Osteocyte (in vitro differentiated cells): ENCODE measurements at regions not wholly inside any gene's neighbourhood (a gene's known extent, or its start where the extent isn't known, plus 50 kb on each side); places are given as distances from the start of the nearest gene placed in this dataset.
"Not testable (repeated sequence)": the region's sequence is repeated elsewhere in the genome, so short reads cannot be mapped to it uniquely, and the experiment has no call there.

Experiments used
- DNase-seq: peaks from one replicate; pipeline ENCODE4 v3.0.0; 2021; ENCODE audit warnings: mixed read lengths; ENCODE audit not compliant: unreplicated experiment; ENCODE audit errors: extremely low spot score
- H3K27ac Mint-ChIP-seq: one replicate; pipeline ENCODE4 v1.8.0; 2021; ENCODE audit warnings: mild to moderate bottlenecking, mixed read lengths; ENCODE audit not compliant: unreplicated experiment
- H3K27me3 Mint-ChIP-seq: one replicate; pipeline ENCODE4 v1.8.0; 2021; ENCODE audit warnings: mixed read lengths; ENCODE audit not compliant: unreplicated experiment
- H3K36me3 Mint-ChIP-seq: one replicate; pipeline ENCODE4 v1.8.0; 2021; ENCODE audit warnings: mixed read lengths; ENCODE audit not compliant: unreplicated experiment
- H3K4me1 Mint-ChIP-seq: one replicate; pipeline ENCODE4 v1.8.0; 2021; ENCODE audit warnings: mixed read lengths; ENCODE audit not compliant: unreplicated experiment
- H3K4me3 Mint-ChIP-seq: one replicate; pipeline ENCODE4 v1.8.0; 2021; ENCODE audit warnings: mild to moderate bottlenecking, moderate library complexity, mixed read lengths; ENCODE audit not compliant: unreplicated experiment
- H3K9me3 Mint-ChIP-seq: one replicate; pipeline ENCODE4 v1.8.0; 2021; ENCODE audit warnings: mixed read lengths; ENCODE audit not compliant: unreplicated experiment
- TF ChIP-seq, protein P1 (sequence below): fragments of 200-600 bp; sonication (generic); IDR thresholded peaks from 2 replicates; pipeline ENCODE4 v1.5.0; 2021; ENCODE audit warnings: antibody characterized with exemption, mild to moderate bottlenecking, moderate library complexity

DNA sequence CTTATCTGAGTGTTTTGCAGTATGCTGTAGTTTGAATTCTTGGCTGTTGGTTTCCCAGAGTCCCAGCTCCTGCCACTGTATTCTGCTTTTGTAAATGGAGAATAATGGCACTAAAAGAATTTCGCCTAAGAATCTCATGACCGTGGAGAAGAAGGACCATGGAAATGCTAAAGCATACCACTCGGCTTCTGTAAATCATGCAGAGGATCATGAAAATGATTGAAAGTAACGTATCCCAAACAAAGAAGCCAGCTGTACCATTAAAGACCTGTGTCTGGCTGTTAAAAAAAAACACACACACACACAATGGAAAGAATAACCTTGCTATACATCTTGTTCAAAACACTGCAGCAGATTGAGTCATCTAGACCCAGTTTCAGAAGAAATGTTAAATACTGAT, 287.9 kb downstream of the ZNF326 start:
- H3K36me3 Mint-ChIP-seq, result no peaks in the 10 kb centered on the region
- H3K27ac Mint-ChIP-seq, result no peak overlapping the region
- H3K9me3 Mint-ChIP-seq, result no peaks in the 10 kb centered on the region
- H3K4me3 Mint-ChIP-seq, result no peak overlapping the region
- H3K27me3 Mint-ChIP-seq, result no peaks in the 10 kb centered on the region
- no peak for DNase-seq
- TF ChIP-seq, protein P1, sequence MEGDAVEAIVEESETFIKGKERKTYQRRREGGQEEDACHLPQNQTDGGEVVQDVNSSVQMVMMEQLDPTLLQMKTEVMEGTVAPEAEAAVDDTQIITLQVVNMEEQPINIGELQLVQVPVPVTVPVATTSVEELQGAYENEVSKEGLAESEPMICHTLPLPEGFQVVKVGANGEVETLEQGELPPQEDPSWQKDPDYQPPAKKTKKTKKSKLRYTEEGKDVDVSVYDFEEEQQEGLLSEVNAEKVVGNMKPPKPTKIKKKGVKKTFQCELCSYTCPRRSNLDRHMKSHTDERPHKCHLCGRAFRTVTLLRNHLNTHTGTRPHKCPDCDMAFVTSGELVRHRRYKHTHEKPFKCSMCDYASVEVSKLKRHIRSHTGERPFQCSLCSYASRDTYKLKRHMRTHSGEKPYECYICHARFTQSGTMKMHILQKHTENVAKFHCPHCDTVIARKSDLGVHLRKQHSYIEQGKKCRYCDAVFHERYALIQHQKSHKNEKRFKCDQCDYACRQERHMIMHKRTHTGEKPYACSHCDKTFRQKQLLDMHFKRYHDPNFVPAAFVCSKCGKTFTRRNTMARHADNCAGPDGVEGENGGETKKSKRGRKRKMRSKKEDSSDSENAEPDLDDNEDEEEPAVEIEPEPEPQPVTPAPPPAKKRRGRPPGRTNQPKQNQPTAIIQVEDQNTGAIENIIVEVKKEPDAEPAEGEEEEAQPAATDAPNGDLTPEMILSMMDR, result no peak
- no peaks in the 10 kb centered on the region for H3K4me1 Mint-ChIP-seq

DNA sequence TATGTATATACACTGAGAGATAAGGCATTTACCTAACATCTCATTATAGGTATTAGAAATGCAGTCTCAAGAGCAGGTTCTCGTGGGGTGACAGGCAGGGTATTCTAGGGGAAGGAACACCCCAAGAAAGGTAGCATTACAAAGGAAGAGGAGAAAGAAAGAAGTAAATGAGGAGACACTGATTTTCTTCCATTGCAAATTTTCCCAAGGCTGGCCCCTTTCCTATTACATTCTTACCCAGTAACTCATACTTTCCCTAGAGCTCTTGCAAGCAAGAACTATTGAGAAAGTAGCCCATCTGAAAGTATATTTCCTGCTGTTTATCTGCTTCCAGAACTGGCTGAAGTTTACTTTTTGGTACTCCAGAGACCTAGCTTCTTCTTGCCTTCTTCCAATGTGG, 287.0 kb downstream of the ZNF326 start:
- H3K4me1 Mint-ChIP-seq, H3K27me3 Mint-ChIP-seq, H3K36me3 Mint-ChIP-seq, DNase-seq, H3K9me3 Mint-ChIP-seq, H3K4me3 Mint-ChIP-seq, H3K27ac Mint-ChIP-seq: not testable (repeated sequence)

DNA sequence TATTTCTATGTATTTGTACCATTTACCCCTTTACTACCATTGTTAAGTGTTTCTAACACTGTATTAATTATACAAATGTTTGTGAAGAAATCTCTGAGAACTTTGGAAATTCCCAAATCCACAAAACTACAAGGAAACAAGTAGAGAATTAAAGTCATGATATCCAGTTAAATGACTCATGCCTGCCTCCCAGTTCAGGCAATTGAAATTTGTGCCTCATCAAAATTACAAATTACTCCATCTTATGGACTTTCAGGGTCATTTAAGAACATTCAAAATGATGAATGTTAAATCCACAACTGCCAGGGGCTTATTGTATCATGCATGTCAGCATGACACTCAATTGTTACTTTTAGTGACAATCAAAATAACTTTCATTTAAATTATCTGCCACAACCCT, 282.4 kb downstream of the ZNF326 start:
- H3K27me3 Mint-ChIP-seq, result no peaks in the 10 kb centered on the region
- no peak overlapping the region for H3K27ac Mint-ChIP-seq
- H3K9me3 Mint-ChIP-seq, result no peaks in the 10 kb centered on the region
- no peak for DNase-seq
- peaks cover 5% of the 10 kb centered on the region for H3K4me1 Mint-ChIP-seq
- TF ChIP-seq, protein P1, result no peak
- H3K36me3 Mint-ChIP-seq, result no peaks in the 10 kb centered on the region
- no peak overlapping the region for H3K4me3 Mint-ChIP-seq

DNA sequence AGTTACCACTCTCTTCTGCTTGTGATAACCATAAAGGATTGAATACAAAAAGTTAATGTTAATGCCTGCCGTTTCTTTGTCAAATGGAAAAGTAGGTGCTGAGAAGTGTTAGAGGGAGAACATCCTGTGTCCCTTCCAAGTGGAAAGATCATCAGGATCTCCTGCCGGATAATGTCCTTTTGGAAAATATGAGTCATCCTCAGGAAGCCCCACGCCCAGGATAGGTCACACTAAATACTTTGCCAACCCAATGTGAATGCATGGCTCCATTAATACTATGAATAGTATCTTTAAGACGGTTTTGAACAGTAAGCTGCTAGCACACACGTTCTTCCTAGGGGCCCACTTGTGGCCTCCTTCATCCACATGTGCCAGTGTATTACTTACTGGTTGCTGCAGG, 279.5 kb downstream of the ZNF326 start:
- Mint-ChIP-seq H3K36me3 (no peaks in the 10 kb centered on the region), H3K4me1 (peaks cover 5% of the 10 kb centered on the region), H3K27me3 (no peaks in the 10 kb centered on the region), H3K9me3 (no peaks in the 10 kb centered on the region), H3K27ac (no peak overlapping the region), H3K4me3 (no peak overlapping the region)
- no peak for DNase-seq
- TF ChIP-seq, protein P1, result no peak

DNA sequence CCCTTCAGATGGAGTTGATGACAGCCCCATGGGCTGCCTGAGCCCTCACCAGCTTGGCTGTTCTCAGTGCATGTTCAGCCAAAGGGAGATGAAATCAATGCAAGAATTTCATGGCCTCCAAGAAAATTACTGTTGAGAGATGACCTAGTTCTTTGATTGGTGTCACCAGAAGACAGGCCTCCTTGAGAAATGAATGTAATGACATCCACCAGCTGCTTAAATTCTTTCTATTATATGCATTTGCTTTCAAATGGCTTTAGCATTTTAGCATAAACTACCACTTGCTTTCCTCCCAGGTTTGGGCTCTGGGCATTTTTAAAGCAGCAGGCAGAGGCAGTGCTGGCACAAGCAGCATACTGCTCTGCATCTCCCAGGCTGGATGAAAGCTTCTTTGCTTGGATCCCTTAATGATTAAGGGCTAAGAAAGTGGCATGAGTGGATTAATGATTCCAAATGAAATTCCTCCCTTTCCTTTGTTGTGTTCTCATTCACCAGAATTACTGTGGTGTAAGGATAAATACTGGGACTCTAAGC, 278.4 kb downstream of the ZNF326 start:
- H3K4me3 Mint-ChIP-seq, result no peak overlapping the region
- TF ChIP-seq, protein P1, result no peak
- no peaks in the 10 kb centered on the region for H3K27me3 Mint-ChIP-seq
- H3K9me3 Mint-ChIP-seq, result no peaks in the 10 kb centered on the region
- no peaks in the 10 kb centered on the region for H3K36me3 Mint-ChIP-seq
- H3K27ac Mint-ChIP-seq, result no peak overlapping the region
- H3K4me1 Mint-ChIP-seq, result peaks cover 5% of the 10 kb centered on the region
- no peak for DNase-seq

DNA sequence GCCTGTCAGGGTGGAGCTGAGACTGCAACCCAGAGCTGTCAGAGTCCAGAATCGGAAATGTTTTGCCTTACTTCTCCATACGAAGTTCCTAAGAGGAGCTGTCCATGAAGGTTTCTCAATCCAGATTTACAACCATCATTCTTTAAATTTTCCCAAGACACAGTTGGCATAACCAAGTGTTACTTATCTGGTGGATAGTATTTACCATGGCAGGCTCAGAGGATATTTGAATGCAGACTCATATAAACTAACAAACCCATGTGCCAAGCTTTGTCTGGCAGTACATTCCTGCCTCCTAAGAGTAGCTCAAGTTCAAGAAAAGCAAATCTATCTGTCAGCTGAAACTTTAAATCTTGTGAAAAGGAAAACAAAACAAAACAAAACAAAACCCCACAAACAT, 267.9 kb downstream of the ZNF326 start:
- Mint-ChIP-seq H3K27me3 (no peaks in the 10 kb centered on the region), H3K4me1 (no peaks in the 10 kb centered on the region), H3K36me3 (no peaks in the 10 kb centered on the region), H3K27ac (no peak overlapping the region), H3K9me3 (no peaks in the 10 kb centered on the region), H3K4me3 (no peak overlapping the region)
- TF ChIP-seq, protein P1, result no peak
- no peak for DNase-seq
